Fibroblast of skin of right biceps (primary cell): ENCODE measurements at regions not wholly inside any gene's neighbourhood (a gene's known extent, or its start where the extent isn't known, plus 50 kb on each side); places are given as distances from the start of the nearest gene placed in this dataset.
"Not testable (repeated sequence)": the region's sequence is repeated elsewhere in the genome, so short reads cannot be mapped to it uniquely, and the experiment has no call there.

Experiments used
- DNase-seq: peaks from one replicate; pipeline ENCODE4 v3.0.0-alpha.2; 2013

DNA sequence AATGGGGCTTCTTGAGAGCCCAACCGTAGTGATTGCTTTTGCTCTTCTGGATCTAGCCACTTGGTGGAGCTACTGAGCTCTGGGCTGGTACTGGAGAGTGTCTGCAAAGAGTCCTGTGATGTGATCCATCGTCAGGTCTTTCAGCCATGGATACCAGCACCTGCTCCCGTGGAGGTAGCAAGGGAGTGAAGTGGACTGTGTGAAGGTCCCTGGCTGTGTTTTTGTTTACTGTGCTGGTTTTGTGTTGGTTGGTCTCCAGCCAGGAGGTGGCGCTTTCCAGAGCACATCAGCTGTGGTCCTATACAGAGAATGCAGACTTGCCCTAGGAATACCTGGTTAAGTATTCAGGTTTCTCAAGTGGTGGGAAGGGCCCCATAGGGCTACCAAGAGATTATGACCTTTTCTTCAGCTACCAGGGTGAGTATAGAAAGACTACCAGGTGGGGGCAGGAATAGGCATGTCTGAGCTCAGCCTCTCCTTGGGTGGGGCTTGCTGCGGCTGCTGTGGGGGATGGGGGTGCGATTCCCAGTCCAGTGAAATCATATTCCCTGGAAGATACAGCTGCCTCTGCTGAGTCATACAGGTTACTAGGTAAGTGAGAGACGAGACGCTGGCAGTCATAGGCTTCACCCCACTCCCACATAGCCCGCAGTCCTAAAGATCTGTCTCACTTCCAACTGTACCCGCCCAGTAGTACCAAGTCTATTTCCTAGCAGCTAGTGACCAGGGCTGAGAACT, 733.7 kb downstream of the ZNF385D start:
- no peak for DNase-seq

DNA sequence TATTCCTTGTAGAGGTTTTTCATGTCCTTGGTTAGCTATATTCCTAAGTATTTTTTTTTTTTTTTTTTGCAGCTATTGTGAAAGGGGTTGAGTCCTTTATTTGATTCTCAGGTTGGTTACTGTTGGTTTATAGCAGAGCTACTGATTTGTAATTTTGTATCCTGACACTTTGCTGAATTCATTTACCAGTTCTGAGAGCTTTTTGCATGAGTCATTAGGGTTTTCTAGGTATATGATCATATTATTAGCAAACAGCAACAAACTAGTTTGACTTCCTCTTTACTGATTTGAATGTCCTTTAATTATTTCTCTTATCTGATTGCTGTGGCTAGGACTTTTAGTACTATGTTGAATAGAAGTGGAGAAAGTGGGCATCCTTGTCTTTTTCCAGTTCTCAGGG, 737.4 kb downstream of the ZNF385D start:
- DNase-seq, result peak; percentile 5

DNA sequence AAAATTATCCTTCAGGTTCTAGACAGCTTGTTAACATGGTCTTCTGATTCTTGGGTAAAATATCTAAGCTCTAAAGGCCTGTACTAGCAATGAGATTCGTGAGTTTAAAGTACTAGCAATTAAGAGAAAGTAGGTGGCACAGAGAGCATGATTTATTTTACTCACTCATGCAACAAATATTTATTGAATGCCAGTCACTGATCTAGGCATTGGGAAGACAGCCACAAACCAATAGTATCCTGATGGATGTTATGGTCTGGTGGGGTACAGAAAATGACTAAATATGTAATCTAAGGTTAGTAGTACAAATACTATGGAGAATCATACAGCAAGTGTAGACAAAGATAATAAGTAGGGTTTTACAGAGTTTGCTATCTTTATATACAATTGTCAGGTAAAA, 751.3 kb downstream of the ZNF385D start:
- peak; percentile 5 for DNase-seq

DNA sequence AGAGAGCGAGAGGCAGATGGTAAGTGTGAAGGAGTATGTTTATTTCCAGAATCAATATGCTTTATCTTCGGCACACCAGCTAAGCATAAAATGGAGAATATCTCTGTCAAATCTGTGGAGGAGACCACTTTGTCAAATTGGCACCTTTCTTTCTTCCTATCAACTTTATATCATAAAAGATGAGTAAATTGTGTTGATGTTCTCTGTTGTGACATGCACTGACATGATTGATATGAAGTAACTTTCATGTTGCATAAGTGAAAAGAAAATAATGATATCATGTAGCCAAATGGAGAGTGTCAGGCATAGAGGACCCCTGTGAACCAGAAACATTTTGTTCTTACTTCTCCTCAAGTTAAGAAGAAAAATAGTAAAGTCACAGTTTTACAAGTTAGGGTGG, 753.8 kb downstream of the ZNF385D start:
- DNase-seq, result no peak

DNA sequence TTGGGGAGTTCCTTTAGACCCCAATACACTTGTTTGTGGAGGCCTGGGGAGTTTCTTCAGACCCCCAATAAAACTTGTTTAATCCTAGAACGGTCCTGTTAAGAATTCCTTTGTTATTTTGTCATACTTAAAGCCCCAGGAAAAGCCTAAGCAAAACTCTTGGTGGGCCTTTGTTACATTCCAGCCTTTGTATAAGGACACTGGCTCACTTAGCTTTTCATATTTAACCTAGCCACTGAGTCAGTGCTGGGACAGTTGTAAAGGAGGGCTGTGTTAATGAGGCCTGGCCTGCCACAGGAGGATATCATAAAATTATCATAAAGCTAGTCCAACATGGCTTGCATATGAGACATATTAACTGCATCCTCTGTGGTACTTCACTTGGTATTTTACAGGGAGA, 760.1 kb downstream of the ZNF385D start:
- DNase-seq, result peak; percentile 4

DNA sequence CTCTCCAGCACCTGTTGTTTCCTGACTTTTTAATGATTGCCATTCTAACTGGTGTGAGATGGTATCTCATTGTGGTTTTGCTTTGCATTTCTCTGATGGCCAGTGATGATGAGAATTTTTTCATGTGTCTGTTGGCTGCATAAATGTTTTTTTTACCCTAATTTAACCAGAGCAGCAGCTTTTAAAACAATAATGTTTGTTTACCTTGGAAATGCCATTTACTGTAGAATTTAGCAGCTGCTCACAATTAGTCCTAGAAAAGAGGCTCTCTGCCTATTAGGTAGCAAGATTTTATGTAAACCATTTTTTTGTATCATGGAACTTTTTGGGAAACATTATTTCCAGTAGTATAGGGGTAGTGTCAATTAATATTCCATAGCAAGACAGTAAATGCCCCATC, 761.4 kb downstream of the ZNF385D start:
- DNase-seq, result peak; percentile 4

DNA sequence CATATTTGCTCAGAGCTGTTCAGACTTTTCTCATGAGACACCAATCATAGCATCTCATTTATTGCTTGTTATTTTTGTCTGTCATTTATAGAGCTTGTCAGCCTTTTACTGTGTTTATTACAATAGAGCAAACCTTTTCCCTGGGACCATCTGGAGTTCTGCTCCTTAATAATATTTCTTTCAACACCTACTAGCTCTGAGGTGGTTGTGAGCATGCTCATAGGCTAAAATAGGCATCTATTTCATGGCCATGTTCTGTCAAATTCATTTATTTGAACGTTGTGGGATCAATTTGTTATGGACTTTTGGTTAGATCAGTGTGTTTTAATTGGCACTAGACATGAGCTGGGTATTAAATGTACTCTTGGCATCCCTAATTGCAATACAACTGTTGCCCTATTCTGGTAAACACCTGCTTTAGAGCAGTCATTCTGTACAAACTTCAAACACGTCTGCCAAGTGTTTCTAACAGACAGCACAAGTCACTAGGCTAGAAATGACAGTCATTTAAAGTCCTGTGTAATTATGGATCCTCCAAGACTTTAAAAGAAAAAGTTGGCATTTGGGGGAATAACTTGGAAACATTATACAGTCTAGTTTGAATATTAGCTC, 766.3 kb downstream of the ZNF385D start:
- no peak for DNase-seq

DNA sequence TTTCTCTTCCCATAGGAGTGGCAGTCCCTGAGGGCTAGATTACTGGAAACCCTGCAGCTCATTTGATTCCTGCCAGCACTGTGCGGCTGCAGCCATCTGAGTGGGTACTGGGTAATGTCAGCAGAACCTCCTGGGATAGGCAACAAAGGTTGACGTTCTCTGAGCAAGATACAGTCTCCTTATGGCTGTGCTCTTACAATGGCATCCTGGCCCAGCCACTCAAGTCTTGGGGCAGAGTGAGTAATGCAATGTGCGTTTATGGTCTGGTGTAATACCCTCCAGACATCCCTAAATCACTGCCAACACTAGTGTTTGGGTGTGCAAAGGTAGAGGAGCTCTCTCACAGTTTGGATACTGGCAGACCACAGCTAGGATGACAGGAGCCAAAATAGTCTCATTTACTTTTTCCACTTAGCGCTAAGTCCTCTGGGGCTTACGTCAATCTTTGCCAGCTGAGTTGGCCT, 775.8 kb downstream of the ZNF385D start:
- peak; percentile 11 for DNase-seq

DNA sequence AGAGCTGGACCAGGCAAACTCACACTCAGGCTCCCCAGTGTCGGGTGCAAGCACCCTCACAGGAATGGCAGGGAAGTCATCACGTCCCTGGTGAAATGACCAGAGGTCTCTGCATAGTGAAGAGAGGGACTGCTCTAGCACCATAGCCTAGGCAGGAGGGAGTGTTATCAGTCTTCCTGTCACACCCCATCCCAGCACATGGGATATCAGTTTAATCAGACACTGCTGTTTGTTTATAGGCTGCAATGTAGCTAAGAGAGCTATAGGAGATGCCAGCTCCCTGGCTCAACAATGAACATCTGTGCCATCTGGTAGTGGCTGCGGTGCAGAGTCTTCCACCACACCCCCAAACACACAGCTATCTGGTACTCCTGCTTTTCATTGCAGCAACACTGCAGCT, 776.6 kb downstream of the ZNF385D start:
- no peak for DNase-seq

DNA sequence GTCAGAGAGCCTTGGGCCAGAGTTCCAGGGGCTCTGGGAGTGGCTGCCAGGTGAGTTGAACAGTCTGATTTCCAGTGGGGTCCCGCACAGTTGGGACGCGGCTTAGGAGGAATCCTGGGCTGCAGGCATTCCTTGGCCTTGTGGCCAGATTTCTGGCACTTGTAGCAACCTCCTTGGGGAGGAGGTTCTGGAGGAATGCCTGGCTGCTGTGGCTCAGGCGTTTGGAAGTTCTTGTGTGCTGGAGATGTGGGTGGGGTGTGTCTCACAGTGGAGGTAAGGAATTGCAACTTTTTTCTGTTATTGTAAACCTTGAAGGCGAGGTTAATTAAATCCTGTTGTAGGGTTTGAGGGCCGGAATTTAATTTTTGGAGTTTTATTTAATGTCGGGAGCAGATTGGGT, 780.2 kb downstream of the ZNF385D start:
- DNase-seq, result not testable (repeated sequence)

DNA sequence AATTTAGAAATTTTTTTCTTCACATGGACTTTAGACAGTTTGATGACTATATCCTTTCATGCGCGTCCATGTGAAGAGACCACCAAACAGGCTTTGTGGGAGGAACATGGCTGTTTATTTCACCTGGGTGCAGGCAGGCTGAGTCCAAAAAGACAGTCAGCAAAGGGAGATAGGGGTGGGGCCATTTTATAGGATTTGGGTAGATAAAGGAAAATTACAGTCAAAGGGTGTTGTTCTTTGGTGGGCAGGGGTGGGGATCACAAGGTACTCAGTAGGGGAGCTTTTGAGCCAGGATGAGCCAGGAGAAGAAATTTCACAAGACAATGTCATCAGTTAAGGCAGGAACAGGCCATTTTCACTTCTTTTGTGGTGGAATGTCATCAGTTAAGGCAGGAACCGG, 781.5 kb upstream of the SGO1 start:
- not testable (repeated sequence) for DNase-seq

DNA sequence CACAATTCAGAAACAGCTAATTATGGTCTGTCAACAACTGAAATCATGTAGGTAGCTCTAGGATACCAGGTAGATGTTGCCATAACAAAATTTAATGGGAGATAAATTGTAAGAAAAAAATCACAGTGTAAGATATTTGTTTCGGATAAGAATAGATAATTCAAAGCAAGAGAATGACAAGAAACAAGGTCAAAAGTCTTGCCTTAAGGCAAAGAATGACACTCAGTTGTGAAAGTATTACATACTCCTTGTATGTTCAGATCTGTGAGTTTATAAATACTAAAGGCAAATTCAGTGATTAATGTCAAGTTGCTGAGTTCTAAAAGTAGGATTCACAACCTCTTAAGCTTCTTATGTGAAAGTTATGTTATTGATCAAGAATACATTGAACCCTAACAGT, 772.2 kb upstream of the SGO1 start:
- no peak for DNase-seq

DNA sequence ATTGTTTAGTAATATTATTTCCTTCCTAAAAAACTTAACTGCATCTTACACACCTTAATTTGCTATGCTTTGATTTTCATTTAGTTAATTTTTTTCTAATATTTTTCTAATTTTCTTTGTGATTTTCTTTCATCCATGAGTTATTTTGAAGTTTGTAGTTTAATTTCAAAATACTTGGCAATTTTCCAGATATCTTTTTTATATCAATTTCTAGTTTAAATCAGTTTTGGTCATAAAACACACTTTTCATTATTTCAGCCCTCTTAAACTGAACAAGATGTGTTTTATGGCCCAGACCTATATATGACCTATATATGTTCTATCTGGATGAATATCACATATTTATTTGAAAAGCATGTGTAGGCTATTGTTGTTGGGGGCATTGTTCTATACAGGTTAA, 759.9 kb upstream of the SGO1 start:
- DNase-seq, result no peak

DNA sequence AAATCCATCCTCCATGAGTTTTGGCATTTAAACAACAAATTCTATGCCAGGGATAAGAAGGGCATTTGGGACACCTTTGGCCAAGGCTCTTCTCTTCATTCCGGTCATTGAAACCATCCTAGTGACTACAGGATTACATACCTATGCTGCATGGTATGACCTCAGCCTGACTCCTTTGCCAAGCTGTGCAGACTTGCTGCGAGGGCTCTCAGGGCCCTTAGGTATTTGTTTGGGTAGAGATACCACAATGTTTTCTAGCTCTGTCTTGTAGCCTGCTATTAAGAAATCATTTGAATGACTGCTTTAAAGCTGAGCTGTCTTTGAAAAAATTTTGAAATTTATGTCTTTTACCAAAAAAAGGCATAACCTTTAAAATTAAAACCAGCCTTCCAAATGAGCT, 749.8 kb upstream of the SGO1 start:
- DNase-seq, result peak; percentile 19

DNA sequence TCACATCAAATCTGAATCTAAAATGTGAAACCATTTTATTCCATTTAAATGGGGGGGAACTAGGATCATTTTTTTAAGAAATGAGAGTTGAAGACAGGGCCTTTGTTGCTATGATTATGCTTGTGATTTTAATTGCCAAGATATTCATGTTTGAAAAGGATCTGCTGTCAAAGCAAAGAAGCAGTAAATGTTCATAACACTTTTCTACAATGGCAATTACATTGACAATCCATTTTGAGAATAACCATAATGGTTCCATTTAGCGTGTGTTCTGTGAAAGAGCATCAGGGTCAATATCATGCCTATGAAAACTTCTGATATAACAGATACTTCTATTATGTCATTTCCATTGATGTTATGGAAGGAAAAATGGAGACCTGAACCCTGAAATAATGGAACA, 745.8 kb upstream of the SGO1 start:
- no peak for DNase-seq

DNA sequence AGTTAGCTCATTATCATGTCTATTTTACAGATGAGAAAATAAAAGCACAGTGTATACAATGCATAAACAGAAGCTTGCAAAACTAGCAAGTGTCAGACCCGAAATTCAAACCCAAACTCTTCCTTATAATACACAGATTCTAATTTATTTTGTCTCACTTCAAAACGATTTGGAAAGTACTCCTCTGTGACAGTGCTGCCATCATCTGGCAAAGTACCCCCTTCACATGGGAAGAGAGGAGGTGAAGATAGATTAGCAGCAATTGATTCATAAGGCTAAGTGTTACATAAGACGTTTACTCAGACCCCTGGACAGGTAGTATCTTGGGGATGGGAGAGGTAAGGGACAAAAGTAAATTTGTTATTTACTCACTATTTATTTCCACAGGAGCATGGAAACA, 744.0 kb upstream of the SGO1 start:
- peak; percentile 14 for DNase-seq

DNA sequence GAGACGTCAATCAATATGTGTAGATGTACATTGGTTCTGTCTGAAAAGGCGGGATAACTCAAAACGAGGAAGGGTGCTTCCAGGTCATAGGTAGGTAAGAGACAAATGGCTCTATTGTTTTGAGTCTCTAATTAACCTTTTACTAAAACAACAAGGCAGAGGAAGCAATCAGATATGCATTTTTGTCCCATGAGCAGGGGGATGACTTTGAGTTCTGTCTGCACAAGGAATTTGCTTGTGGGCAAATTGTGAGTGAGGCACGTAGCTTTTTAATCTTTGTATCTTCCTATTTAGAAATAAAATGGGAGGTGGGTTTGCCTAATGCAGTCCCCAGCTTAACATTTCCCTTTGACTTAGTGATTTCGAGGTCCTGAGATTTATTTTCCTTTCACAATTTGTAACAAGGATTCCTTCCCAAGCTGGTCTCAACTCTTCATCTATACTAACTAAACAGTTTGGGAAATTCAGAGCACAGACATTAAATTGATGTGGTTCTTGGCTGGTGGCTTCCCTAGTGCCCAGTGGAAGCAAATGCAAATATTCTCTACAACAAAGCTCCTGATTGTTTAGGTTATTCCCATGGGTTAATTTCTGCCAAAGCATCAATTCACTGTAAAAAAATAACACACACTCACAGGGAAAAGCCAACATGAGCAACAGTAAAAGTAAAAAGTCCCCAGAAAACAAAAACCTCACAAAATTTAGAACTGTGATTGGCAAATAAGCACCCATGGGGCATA, 738.8 kb upstream of the SGO1 start:
- no peak for DNase-seq

DNA sequence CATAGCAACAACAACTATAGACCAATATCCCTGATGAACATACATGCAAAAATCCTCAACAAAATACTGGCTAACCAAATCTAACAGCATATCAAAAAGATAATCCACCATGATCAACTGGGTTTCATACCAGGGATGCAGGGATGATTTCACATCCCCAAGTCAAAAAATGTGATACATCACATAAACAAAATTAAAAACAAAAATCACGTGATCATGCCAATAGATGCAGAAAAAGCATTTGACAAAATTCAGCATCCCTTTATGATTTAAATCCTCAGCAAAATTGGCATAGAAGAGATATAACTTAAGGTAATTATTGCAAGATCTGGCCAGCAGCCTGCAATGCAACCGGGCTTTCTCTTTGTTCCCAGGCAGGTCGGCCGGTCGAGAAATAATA, 735.1 kb upstream of the SGO1 start:
- DNase-seq, result not testable (repeated sequence)

DNA sequence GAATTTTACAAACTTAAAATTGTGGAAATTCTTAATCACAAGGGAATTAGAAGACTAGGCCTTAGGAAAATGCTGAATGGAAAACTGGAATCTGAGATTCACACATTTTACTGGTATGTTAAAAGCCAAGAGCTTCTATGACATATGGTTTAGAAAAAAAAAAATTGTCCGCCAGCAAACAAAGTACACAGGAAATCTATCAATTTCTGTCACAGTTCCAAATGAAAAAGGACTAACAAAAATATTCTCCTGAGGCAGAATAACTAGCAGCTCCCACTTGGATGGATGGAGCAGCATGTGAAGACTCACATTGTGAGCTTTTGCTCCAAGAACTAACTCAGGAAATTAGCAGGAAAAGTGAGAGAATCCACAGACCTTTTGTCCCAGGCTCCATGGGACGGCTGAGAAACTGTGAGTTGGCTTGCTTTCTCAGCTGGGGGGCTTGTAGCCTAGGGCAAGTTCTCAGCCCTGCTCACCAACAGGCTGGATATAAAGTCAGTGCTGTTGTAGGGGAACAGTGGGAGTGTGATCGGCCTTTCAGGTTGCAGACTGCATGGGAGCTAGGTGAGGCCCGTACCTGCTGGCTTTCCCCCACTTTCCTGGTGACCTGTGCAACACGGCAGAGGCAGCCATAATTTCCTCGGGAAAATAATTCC, 731.1 kb upstream of the SGO1 start:
- no peak for DNase-seq

DNA sequence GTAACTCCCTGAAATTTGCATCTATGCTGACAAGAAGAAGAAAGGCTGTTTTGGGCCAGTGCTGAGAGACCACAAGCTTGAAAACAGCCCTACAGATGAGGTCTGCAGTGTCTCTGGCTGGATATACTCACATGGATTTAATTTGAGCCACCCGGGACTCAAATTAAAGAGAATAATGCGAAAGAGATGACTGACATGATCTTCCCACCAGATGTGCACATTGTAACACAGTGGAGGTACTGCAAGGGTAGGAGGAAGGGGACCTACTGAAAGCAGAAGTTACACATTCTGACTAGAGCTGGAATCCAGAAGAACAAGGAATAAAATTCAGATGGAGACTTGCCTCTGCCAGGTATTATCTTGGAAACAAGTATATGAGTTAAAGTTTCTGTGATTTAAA, 728.3 kb upstream of the SGO1 start:
- DNase-seq, result no peak

DNA sequence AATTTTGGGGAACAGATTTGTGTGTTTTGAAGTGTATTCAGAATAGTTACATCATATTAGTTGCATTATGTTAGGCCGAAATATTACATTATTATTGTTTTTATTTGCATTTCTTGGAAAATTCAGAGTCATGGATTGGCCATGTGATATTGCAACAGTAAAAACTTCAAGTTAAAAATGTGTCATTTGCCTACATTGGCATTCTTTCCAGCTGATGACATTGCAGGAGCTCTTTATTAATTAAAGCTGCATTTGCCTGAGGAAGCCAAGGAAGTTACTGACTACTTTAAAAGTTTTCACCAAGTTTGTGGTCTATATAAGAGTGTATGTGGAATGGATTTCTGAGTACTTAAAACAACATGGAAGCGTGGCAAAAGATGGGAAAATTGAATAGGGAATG, 726.4 kb upstream of the SGO1 start:
- DNase-seq, result peak; percentile 36

DNA sequence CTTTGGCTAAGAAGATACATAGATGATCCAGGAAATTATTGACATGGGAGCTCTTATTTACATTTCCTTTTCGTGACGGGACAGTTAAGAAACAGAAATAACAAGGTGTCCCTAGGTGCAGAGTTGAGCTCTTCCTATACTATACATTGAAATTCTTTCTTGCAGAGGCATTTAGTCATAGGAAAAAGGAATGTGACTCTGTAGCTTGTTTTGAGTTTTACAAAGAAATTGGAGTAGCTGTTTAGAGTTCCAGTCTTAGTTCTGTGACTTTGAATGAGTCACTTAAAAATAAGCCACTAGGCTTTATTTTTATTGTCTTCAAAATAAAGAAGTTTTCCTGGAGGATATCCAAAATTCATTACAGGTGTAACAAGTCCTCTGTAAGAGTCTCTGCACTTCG, 723.5 kb upstream of the SGO1 start:
- DNase-seq, result peak; percentile 7

DNA sequence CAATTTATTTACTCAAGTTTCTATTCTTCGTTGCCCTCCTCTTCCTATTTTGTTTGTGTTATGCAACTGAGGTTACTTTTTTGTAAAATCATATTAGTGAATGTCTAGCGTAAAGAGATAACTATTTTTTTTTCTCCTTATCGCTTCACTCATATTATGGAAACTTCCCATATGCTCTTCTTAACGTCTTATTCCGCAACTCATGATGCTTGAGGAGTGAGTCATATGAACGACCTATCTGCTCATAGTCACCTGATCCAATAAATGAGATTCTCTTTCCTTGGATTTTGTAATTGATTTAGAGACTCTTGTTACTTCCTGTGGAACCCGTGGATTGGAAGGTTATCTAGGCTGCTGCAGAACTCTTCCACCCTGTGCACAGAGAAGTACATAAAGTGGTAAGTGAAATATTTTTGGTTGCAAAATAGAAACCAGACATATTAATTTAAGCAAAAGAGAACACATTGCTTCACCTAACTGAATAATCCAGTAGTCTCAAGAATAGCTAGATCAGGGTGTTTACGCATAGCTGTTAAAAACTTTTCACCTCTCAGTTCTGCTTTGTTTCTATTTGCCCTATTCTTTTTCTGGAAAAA, 719.3 kb upstream of the SGO1 start:
- no peak for DNase-seq
